HuH-7.5 (cell line): ENCODE measurements at regions not wholly inside any gene's neighbourhood (a gene's known extent, or its start where the extent isn't known, plus 50 kb on each side); places are given as distances from the start of the nearest gene placed in this dataset.
"Not testable (repeated sequence)": the region's sequence is repeated elsewhere in the genome, so short reads cannot be mapped to it uniquely, and the experiment has no call there.

ENCODE experiments used
- DNase-seq: peaks from one replicate; pipeline ENCODE4 v3.0.0; 2011; ENCODE audit warnings: low spot score

DNA sequence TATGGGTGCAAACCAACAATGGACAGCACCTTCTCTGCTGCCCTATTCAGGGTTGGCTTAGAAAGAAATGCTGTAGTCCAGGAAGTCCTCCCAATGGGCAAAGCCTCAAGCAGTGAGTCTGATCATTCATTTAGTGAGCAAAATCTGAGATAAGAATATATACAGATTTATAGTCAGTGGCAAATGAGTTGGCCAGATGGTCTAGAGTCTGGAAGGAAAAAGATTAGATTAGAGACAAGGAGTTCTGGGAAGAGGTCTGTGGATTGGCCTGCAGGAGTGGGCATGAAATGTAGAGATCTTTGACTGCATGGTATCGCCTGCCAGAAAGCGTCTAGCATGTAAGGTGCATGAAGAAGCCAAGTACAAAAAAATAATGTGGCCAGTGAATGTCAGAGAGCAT lies 201.9 kb upstream of the PTER start:
- no peak for DNase-seq

DNA sequence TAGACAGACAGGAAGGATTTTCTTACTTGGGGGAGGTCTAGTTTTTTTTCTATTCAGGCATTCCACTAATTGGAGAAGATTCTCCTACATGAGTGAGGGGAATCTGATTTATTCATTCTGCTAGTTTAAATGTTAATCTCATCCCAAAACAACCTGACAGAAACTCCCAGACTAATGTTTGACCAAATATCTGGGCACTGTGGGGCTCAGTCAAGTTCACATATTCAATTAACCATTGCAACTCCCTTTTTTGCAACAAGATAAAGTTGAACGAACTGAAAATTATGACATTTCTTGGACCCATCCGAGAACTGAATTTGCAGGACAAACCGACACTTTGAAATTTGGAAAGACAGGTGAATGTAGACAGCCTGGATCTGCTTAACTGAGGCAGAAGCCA lies 194.4 kb upstream of the PTER start:
- DNase-seq, result no peak

DNA sequence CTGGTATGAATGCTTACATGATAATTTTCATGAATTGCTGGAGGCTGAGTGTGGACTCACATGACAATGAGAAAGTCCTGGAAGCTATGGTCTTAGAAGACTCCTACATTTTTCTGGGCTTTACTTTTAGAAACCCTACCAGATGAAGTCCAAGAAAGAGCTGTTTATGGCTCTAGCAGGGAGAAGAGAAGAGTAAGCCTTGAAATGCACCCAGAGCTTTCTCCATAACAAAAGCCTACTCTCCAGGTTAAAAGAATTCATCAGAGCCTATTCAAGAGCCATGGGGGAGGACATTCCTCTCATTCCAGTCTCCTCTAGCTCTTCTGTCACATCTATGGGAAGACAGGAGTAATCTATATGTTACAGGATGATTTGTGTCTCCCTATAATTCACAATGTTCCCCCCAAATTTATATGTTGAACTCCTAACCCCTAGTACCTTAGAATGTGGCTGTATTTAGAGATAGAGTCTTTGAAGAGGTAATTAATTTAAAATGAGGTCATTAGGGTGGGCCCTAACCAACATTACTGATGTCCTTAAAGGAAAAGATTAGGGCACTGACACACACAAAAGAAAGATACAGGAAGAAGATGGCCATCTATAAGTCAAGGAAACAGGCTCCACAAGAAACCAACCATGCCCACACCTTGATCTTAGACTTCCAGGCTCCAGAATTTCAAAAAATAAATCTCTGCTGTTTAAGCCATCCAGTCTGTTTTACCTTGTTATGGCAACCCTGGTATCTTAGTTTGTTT lies 193.8 kb upstream of the PTER start:
- no peak for DNase-seq

DNA sequence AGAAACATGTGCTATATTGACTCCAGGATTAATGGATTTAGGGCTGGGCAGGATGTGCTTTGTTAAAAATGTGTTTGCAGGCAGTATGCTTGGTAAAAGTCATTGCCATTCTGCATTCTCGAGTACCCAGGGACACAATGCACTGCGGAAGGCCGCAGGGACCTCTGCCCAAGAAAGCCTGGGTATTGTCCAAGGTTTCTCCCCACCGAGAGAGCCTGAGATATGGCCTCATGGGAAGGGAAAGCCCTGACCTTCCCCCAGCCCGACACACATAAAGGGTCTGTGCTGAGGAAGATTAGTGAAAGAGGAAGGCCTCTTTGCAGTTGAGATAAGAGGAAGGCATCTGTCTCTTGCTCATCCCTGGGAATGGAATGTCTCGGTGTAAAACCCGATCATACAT lies 186.7 kb upstream of the PTER start:
- not testable (repeated sequence) for DNase-seq

DNA sequence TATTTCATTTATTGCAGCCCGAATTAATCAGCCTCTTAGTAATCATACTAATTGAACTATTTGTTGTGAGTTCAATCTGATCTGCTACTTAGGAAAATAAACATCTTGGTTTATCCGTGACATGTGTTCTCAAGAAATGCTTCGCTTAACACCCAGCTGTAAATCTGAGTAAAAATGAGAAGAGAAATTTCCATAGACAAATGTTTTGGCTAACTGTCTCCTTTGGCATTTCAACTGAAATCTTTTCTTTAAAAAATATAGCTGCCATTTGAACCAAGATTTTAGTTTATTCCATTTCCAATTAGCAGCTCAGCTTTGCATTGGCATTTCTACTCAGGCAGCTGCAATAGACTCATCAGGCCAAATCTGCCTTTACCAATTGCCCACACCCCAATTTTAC lies 180.5 kb upstream of the PTER start:
- DNase-seq, result no peak

DNA sequence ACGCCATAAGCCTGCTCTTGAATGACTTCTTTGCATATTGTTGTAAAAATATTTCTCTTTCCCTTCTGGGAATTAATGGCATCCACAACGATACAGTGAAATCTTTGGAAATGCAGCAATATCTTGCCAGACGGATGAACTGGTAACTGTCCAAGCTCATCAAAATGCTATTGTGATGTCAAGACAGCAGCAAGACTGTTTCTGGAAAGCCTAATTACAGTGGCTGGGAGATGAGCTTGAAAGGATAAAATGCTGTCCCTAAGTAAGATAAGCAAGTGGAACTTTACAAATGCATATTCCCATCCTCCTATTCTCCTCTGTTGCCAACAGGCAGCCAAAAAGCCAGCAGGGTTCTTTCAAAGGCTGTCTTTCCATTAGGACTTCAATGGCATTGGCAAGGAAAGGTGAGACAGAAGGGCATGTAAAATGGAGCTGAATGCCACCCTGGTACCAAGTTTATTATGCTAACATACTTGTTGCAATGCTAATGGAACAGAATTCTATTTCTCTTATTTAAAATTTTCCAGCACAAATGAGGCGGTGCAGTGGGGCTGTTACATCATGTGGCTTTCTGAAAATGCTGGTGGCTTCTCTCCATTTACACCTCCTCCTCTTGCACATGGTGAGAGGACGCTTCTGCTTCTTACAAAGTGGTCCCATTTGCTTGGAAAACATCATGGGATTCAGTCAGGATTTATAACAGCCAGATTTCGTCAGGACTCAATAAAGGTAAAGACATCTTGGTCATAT lies 178.3 kb upstream of the PTER start:
- DNase-seq, result no peak

DNA sequence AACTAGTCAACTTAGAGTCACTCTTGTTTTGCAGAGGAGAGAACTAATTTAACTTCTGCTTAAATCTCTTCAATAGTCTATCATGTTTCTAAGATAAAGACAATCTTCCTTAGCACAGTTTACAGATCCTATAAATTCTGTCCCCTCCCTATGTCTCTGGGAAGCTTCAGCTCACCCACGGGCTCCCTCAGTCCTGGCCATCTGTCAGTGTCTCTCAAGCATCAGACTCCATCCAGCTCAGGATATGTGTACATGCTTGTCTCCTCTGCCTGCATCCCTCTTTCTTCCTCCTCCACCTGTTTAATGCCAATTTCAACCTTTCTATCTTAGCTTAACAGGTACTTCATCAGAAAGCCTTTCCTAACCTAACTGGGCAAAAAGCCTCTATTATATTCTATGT lies 177.1 kb upstream of the PTER start:
- no peak for DNase-seq

DNA sequence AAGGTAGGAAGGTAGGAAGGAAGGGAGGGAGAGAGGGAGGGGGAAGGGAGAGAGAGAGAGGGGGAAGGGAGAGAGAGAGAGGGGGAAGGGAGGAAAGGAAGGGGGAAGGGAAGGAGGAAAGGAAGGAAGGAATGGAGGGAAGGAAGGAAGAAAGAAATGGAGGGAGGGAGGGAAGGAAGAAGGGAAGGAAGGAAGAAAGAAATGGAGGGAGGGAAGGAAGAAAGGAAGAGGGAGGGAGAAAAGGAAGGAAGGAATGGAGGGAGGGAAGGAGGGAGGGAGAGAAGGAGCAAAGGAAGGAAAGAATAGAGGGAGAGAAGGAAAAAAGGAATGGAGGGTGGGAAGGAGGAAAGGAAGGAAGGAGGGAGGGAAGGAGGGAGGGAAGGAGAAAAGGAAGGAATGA lies 176.4 kb upstream of the PTER start:
- DNase-seq, result no peak

DNA sequence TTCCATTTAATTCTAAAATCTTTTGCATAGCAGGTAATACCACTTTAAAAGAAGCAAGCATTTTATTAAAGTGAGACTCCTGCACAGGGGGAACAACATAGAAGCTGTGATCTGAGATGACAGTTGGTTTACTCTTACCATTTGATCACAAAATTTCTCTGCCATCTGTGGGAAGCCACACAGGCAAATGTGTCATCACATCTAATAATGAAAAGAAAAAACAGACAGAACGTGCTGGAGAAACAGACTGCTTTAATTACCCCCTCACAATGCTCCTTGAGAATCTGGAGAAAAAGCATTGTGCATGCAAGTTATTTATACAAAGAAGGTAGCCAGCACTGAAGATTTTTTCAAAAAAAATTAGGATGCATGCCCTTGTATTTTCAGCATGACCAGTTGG lies 165.2 kb upstream of the PTER start:
- no peak for DNase-seq

DNA sequence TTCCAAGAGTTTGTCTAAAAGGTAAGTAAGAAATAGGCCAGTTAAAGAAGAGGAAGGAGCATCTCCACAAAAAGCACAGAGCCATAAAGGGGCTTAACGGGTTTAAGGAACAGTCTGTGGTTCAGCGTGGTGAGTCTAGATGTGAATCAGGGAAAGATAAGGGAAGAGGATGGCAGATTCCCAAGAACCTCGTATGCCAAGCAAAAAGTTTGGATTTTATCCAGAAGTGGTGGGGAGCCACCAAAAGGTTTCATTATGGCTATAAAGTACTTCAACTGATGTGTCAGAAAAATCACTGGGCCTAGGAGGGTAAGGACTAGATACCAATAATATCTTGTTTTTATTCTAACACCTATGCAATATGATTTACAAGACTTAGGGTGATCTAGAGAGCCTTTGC lies 161.9 kb upstream of the PTER start:
- DNase-seq, result no peak

DNA sequence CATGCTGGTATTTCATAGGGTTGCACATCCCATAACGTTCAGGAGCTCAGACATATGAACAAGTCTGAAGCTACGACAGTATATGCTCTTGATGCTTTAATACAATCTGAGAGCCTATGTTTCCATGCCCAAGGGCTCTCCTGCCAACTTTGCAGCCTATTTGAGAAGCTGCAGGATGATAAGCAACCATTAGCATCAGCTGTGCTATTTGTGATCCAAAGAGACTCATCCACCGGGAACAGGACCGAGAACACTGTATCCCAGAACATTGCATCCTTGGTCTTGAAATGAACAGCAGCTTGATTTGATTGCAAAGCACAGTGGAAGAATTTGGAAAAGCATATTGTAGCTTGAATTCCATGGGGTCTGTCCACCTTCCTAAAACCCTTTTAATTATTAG lies 156.2 kb upstream of the PTER start:
- no peak for DNase-seq

DNA sequence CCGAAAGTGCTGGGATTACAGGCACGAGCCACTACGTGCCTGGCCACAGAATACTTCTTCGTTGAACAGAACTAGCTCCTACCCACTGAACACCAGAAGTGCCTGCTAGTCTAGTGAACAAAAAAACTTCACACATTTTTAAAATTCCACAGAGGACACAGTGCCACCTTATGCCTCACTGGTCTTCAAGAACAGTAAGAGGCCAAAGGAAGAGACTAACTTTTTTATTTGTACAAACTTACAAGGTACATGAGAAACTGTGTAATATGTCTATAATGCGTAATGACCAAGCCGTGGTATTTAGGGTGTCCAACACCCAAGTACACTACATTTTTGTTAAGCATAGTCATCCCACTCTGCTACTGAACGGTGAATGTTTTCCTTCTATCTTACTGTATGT lies 144.4 kb upstream of the PTER start:
- no peak for DNase-seq

DNA sequence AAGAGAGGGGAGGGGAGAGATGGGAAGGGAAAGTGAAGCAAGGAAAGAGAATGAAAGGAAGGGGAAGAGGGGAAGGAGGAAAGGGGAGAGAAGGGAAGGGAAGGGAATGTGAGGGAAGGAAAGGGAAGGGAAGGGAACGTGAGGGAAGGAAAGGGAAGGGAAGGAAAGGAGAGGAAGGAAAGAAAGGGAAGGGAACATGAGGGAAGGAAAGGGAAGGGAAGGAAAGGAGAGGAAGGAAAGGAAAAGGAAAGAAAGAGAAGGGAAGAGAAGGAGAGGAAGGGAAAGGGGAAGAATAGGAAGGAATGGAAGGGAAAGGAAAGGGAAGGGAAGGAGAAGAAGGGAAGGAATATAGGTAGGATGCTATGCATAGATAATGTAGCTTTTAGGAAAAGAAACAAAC lies 139.7 kb upstream of the PTER start:
- no peak for DNase-seq

DNA sequence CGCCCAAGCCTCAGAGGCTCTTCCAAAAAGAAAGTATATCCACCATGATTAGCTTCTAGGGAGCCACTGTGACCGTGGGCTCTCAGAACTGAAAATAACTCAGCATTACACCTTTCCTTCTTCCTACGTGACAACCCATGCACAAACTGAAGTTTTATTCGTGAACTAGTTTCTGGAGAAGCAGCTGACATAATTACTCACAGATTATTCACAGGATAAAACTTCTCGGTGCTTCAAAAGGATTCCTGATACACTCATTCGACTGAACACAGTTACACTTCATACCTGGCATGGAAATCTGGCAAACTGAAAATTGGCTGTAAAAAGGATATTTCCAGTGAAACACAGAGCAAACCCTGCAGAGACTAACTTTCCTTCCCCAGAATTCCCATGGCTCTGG lies 139.2 kb upstream of the PTER start:
- DNase-seq, result no peak

DNA sequence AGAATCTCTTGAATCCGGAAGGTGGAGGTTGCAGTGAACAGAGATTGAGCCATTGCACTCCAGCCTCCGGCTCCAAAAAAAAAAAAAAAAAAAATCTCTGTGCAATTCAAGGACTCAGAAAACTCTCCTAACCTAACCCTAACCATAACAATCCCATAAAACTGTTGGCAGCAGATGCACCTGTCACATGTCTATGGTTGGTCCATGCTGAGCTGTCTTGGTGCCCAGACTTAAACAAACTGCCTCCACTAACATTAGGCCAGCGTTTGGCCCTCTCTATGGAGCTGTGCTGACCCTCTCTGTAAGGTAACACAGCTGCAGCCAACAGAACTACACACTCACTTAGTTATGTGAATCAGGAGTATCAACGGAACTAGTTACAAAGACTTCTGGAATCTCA lies 132.5 kb upstream of the PTER start:
- no peak for DNase-seq

DNA sequence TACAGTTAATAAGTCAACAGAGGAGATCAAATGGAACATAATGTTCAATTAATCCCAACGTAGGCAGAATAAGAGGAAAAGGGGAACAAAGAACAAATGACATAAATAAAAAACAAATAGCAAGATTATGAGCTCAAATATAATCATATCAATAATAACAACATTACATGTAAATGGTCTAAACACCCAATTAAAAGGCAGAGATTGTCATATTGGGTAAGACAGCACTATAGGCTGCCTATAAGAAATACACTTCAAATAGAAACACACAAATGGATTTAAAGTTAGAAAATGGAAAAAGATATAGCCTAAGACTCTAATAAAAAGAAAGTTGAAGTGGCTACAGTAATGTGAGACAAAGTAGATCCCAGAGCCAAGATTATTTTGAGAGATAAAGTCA lies 126.4 kb upstream of the PTER start:
- no peak for DNase-seq

DNA sequence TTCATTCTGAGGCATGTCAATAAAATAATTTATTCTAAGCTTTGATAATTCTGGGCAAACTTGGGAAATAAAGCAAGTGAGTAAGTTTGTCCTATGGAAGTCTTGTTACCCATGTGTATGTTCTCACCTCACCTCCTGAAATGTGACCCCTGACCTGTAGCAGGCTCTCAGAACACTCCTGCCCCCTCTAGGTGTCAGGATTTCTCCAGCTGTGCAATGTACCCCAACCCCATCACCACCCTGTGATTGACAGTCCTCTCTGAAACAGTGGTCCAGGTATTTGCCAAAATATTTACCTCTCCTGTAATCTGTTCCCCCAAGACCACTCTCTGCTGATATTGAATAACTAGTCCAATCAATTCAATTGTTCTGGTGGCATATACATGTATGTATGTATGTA lies 122.6 kb upstream of the PTER start:
- no peak for DNase-seq

DNA sequence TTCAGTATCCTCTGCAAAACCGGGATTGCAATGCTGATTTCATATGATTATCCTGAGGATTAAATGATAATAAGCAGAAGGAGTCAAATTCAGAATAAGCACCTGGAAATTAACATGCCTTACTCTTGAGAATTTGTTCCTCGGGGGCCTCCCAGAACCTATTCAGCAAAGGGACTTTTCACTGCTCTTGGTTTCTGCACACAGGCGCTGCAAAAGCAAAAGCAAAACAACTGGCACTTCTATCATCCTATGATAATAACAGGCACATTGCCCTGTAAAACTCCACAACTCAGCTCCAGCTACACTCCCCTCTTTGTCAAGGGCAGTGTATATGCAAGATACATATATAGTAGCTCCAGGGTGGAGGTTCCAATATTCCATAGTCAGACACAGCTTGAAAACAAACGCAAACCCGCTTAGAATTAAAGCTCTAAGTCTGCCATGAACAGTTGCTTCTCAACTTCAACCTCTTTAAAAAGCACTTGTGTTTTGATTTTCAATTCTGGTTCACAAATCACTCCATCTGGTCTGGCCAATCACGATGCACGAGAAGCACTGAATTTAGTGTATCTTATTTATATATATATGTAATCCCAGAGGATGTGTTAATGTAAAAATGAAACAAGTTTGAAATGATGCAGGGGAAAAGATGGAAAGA lies 119.9 kb upstream of the PTER start:
- no peak for DNase-seq

DNA sequence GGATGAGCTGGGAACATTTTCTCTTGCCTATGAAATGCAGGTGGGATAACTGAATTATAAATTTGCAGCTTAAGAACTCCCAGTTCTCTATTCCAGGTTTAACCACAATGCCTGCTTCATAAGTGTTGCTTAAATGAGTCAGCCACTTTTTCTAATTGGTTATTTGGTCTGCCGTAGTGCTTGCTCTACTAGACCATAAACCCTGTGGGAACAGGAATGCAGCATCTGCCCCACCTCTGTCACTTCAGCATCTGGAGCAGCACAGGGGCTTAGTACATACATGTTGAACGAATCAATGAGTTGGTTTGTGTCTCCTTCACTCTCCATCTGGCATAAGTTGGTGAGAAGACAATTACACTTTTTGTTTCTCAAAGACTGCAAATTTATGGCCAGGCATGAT lies 95.2 kb upstream of the PTER start:
- DNase-seq, result no peak

DNA sequence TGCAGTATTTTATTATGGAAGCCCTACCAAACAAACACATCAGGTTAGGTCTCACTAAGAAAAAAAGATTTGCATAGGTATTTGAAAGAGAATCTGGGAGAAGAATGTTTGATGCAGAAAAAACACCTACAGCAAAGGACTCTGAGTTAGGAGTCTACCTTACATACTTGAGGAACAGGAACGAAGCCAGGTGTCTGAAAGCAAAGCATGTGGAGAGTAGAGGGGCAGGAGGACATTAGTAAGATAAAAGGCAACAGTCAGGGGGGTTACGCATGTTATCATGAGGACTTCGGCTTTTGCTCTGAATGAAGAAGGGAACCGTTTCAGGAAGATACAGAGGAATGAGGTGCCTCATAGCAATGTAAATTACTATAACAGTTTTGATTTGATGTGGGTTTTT lies 87.9 kb upstream of the PTER start:
- no peak for DNase-seq

DNA sequence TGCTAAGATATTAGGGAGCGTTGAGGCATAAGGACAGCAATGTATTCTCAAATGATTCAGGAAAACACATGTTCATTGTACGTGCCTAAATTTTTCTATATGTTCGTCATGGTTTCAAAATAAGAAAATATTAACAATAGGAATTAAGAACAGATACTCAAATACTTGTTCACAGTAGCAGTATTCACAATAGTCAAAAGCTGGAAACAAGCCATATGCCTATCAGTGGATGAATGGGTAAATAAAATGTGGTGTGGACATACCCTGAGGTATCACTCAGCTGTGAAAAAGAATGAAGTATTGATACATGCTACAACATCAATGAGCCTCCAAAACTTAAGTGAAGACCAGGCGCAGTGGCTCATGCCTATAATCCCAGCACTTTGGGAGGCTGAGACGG lies 84.7 kb upstream of the PTER start:
- DNase-seq, result no peak

DNA sequence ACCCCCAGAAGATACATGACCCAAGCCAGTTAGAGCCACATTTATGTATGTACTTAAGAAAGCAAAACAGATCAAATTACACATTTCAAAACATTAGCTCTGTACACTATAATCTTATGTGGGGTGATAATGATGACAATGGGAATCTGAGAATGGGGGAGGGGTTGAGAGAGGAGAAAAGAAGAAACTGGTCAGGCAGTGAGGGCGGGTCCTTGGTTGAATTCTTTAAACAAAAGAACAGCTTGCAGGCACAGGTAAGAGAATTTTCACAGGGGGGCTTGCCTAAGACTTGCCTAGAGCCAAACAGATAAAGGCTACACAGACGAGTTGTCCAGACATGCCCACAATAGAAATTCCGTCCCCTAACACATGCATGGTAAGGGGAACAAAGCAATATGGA lies 76.8 kb upstream of the PTER start:
- no peak for DNase-seq

DNA sequence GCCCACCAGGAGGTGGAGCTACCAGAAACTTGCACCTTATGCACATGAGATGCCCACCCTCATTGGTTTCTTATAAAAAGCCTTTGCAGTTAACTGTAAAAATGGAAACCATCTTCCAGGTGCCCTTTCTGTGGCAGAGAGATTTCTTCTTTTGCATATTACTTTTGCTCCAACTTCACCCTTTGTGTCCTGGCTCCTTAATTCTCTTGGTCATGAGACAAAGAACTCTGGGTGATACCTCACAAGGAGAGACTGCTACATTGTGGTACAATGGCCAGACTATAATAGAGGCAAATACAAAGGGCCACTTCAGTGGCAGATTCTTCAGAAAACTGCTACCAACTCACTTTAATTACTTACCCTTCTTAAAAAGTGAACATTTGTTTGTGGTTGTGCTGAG lies 76.4 kb upstream of the PTER start:
- DNase-seq, result no peak

DNA sequence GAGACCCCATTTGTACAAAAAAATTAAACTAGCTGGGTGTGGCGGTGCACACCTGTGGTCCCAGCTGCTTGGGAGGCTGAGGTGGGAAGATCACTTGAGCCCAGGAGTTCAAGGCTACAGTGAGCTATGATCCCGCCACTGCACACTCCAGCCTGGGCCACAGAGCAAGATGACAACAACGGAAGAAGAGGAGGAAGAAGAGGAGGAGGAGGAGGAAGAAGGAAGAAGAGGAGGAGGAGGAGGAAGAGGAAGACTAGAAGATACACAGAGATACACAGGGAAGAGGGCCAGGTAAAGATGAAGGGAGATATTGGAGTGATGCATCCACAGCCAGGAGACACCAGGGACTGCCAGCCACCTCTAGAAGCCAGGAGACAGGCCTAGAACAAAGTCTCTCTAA lies 75.7 kb upstream of the PTER start:
- no peak for DNase-seq
